Lower leg skin (tissue), 4 donors: ENCODE measurements at regions not wholly inside any gene's neighbourhood (a gene's known extent, or its start where the extent isn't known, plus 50 kb on each side); places are given as distances from the start of the nearest gene placed in this dataset.

Experiments used
- DNase-seq, 2 donors: peaks; one replicate each; pipeline ENCODE4 v3.0.0-alpha.2; 2019; ENCODE audit warnings: low spot score in 2 of 2
- H3K4me3 ChIP-seq: fragments of 200-600 bp; sonication (generic); 2 replicates; pipeline ENCODE4 v1.5.1; 2017; ENCODE audit warnings: mild to moderate bottlenecking, low read depth; ENCODE audit not compliant: poor library complexity, severe bottlenecking
- POLR2A ChIP-seq, 2 donors: fragments of 450-650 bp; IDR thresholded peaks; one replicate each; pipeline ENCODE4 v1.6.1; 2016 to 2017; ENCODE audit warnings: antibody characterized with exemption in 2 of 2, mild to moderate bottlenecking in 1 of 2, moderate library complexity in 1 of 2
- WGBS, 2 donors: methylation state at CpG; one replicate each; pipeline ENCODE4 v1.1.5; 2018; 5-methylcytosine and 5-hydroxymethylcytosine counted together
- intact Hi-C: fragments of 100-400 bp; cut with DNase I; formaldehyde crosslinking; loops from one replicate; pipeline ENCODE4 v1.15.0; 2023; ENCODE audit warnings: low total_unique reads
- TF ChIP-seq, protein P1 (sequence below), 3 donors: fragments of 450-650 bp; IDR thresholded peaks; one replicate each; pipeline ENCODE4 v1.5.1; 2016; ENCODE audit warnings: antibody characterized with exemption in 3 of 3, mild to moderate bottlenecking in 3 of 3, moderate library complexity in 2 of 3

GRCh38 chr18:6668836-6669235 lies 60.7 kb upstream of the ARHGAP28 start:
- DNase-seq, result no peak
- 85 to 96% methylated on average over 1 of the region's 1 CpG for WGBS, 2 donors
- TF ChIP-seq, protein P1, sequence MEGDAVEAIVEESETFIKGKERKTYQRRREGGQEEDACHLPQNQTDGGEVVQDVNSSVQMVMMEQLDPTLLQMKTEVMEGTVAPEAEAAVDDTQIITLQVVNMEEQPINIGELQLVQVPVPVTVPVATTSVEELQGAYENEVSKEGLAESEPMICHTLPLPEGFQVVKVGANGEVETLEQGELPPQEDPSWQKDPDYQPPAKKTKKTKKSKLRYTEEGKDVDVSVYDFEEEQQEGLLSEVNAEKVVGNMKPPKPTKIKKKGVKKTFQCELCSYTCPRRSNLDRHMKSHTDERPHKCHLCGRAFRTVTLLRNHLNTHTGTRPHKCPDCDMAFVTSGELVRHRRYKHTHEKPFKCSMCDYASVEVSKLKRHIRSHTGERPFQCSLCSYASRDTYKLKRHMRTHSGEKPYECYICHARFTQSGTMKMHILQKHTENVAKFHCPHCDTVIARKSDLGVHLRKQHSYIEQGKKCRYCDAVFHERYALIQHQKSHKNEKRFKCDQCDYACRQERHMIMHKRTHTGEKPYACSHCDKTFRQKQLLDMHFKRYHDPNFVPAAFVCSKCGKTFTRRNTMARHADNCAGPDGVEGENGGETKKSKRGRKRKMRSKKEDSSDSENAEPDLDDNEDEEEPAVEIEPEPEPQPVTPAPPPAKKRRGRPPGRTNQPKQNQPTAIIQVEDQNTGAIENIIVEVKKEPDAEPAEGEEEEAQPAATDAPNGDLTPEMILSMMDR (IDR thresholded peaks at IDR 0.05), result no peak
- TF ChIP-seq POLR2A (IDR thresholded peaks at IDR 0.05), result no peak
- intact Hi-C loops, result no loop called here
- no peak overlapping the region for H3K4me3 ChIP-seq

DNA sequence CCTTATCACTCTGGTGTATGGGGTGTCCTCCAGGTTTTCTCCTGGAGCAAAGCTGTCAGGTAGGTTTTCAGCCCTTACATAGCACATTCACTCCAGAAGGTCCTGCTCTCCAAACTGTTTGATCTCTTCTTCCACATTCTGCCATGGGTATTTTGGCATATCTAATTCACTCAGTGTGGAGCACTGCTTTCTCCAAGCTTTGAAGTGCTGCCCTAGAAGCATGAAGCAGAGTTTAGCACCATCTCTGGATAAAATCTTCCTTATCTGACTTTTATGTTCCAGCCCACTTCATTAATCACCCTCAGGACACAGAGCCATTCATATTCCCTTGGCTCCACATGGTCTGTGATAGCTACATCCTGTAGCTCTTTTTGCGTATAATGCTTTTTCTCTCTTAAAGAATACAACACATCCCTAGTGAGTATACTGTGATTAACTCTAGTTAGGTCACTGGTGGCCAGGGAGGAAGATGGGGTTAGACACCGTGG lies 56.7 kb upstream of the ARHGAP28 start:
- no peak overlapping the region for H3K4me3 ChIP-seq
- intact Hi-C loops, result no loop called here
- TF ChIP-seq POLR2A (IDR thresholded peaks at IDR 0.05), result no peak
- TF ChIP-seq, protein P1 (IDR thresholded peaks at IDR 0.05), result no peak
- 76 to 83% methylated on average over 2 of the region's 2 CpGs for WGBS, 2 donors
- no peak for DNase-seq

DNA sequence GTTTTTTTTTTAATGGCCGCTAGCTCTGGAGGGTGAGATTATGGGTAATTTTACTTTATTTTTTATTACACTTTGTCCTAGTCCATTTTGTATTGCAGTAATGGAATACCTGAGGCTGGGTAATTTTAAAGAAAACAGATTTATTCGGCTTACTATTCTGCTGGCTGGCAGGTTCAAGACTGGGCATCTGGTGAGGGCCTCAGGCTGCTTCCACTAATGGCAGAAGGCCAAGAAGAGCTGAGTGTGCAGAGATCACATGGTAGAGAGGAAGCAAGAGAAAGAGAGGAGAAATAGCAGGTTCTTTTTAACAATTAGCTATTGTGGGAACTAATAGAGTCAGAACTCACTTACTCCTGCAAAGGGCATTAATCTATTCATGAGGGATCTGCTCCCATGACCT lies 52.4 kb upstream of the ARHGAP28 start:
- DNase-seq, result no peak
- no peak overlapping the region for H3K4me3 ChIP-seq
- TF ChIP-seq POLR2A (IDR thresholded peaks at IDR 0.05), result no peak
- TF ChIP-seq, protein P1 (IDR thresholded peaks at IDR 0.05), result no peak
- intact Hi-C loops, result no loop called here
- WGBS, 2 donors, result 74 to 81% methylated on average over 2 of the region's 2 CpGs

DNA sequence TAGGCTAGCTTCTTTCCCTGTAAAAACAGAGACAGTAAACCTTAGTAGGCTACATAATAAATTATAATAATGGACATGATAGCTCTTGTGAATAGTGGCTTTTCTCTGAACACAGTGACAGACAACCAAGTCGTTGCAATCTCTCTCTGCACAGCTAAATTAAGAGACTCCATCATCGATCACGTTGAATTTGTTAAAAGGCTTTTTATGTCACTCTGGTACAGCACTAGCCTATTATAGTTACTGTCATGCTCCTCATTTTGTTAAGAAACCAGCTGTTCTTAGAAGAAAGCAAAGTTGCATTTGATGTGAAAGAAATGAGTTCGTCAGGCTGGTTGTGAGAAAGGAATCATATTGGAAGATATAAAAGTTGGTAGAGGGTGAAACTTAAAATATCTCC lies 50.3 kb upstream of the ARHGAP28 start:
- 62 to 66% methylated on average over 4 of the region's 4 CpGs for WGBS, 2 donors
- intact Hi-C loops, result no loop called here
- TF ChIP-seq, protein P1 (IDR thresholded peaks at IDR 0.05), result no peak
- no peak for TF ChIP-seq POLR2A (IDR thresholded peaks at IDR 0.05)
- DNase-seq, result no peak
- H3K4me3 ChIP-seq, result no peak overlapping the region
